Liver (tissue), 8 donors: ENCODE measurements at regions not wholly inside any gene's neighbourhood (a gene's known extent, or its start where the extent isn't known, plus 50 kb on each side); places are given as distances from the start of the nearest gene placed in this dataset.

ENCODE experiments used
- DNase-seq: peaks from one replicate; pipeline ENCODE4 v3.0.0-alpha.2; 2017; ENCODE audit warnings: low spot score
- H3K27ac ChIP-seq, 2 donors: one replicate each; pipeline ENCODE4 v1.7.0; 2013; ENCODE audit warnings: inconsistent platforms in 2 of 2, low read length in 2 of 2, control low read depth in 1 of 2, low read depth in 1 of 2, mild to moderate bottlenecking in 1 of 2
- H3K27me3 ChIP-seq, 4 donors: one replicate each; pipeline versions ENCODE4 v1.6.1 to v1.7.0; 2013; ENCODE audit warnings: low read length in 3 of 4, inconsistent platforms in 1 of 4, mild to moderate bottlenecking in 1 of 4, moderate library complexity in 1 of 4; ENCODE audit not compliant: control insufficient read depth in 4 of 4, insufficient read depth in 4 of 4
- H3K36me3 ChIP-seq, 4 donors: one replicate each; pipeline versions ENCODE4 v1.6.1 to v1.7.0; 2013; ENCODE audit warnings: low read length in 3 of 4, mild to moderate bottlenecking in 3 of 4, low read depth in 1 of 4, moderate library complexity in 1 of 4; ENCODE audit not compliant: control insufficient read depth in 4 of 4, insufficient read depth in 3 of 4
- H3K4me1 ChIP-seq, 4 donors: one replicate each; pipeline versions ENCODE4 v1.6.1 to v1.7.0; 2013; ENCODE audit warnings: low read length in 3 of 4, mild to moderate bottlenecking in 3 of 4, moderate library complexity in 1 of 4; ENCODE audit not compliant: control insufficient read depth in 4 of 4, insufficient read depth in 4 of 4
- H3K4me3 ChIP-seq, 3 donors: one replicate each; pipeline versions ENCODE4 v1.6.1 to v1.7.0; 2013; ENCODE audit warnings: low read length in 3 of 3, control low read depth in 1 of 3, low read depth in 1 of 3, mild to moderate bottlenecking in 1 of 3
- H3K9ac ChIP-seq, 2 donors: one replicate each; pipeline ENCODE4 v1.7.0; 2013; ENCODE audit warnings: low read length in 2 of 2, mild to moderate bottlenecking in 2 of 2, moderate library complexity in 2 of 2, control low read depth in 1 of 2, low read depth in 1 of 2
- H3K9me3 ChIP-seq, 4 donors: one replicate each; pipeline versions ENCODE4 v1.6.1 to v1.7.0; 2013; ENCODE audit warnings: low read length in 3 of 4; ENCODE audit not compliant: control insufficient read depth in 4 of 4
- ATF3 ChIP-seq: IDR thresholded peaks from 2 replicates; pipeline ENCODE4 v1.6.1; 2016; ENCODE audit warnings: antibody characterized with exemption
- CTCF ChIP-seq: fragments of 150-350 bp; IDR thresholded peaks from 2 replicates; pipeline ENCODE4 v1.5.1; 2017; ENCODE audit warnings: improper control_type of control experiment, low read depth, low read length; ENCODE audit not compliant: missing input control
- EGR1 ChIP-seq, 2 donors: IDR thresholded peaks; 2 replicates each; pipeline ENCODE4 v1.6.1; 2016 to 2018; ENCODE audit warnings: antibody characterized with exemption in 2 of 2, low read depth in 2 of 2
- FOXA1 ChIP-seq: IDR thresholded peaks from 2 replicates; pipeline ENCODE4 v1.6.1; 2016; ENCODE audit warnings: antibody characterized with exemption
- FOXA2 ChIP-seq: IDR thresholded peaks from 2 replicates; pipeline ENCODE4 v1.6.1; 2016; ENCODE audit warnings: antibody characterized with exemption
- GABPA ChIP-seq, 2 donors: IDR thresholded peaks in 1 of 2; conservative IDR thresholded peaks in 1 of 2; 2 replicates each; pipeline ENCODE4 v1.6.1; 2016; ENCODE audit warnings: antibody characterized with exemption in 2 of 2, mild to moderate bottlenecking in 1 of 2, moderate library complexity in 1 of 2
- HNF4A ChIP-seq, 2 donors: conservative IDR thresholded peaks; 2 replicates each; pipeline ENCODE4 v1.6.1; 2016; ENCODE audit warnings: antibody characterized with exemption in 2 of 2, mild to moderate bottlenecking in 2 of 2
- HNF4G ChIP-seq: IDR thresholded peaks from 2 replicates; pipeline ENCODE4 v1.6.1; 2016; ENCODE audit warnings: antibody characterized with exemption
- JUND ChIP-seq, 2 donors: IDR thresholded peaks; 2 replicates each; pipeline ENCODE4 v1.6.1; 2016; ENCODE audit warnings: antibody characterized with exemption in 2 of 2
- MAX ChIP-seq: IDR thresholded peaks from 2 replicates; pipeline ENCODE4 v1.6.1; 2016; ENCODE audit warnings: antibody characterized with exemption
- RAD21 ChIP-seq, 2 donors: IDR thresholded peaks; 2 replicates each; pipeline ENCODE4 v1.6.1; 2016; ENCODE audit warnings: antibody characterized with exemption in 2 of 2, mild to moderate bottlenecking in 2 of 2
- REST ChIP-seq: IDR thresholded peaks from 2 replicates; pipeline ENCODE4 v1.6.1; 2016; ENCODE audit warnings: antibody characterized with exemption, mild to moderate bottlenecking
- RXRA ChIP-seq, 2 donors: IDR thresholded peaks; 2 replicates each; pipeline ENCODE4 v1.6.1; 2017 to 2018; ENCODE audit warnings: antibody characterized with exemption in 2 of 2, mild to moderate bottlenecking in 1 of 2
- SP1 ChIP-seq: IDR thresholded peaks from 2 replicates; pipeline ENCODE4 v1.6.1; 2018; ENCODE audit warnings: antibody characterized with exemption, mild to moderate bottlenecking
- TAF1 ChIP-seq: conservative IDR thresholded peaks from 2 replicates; pipeline ENCODE4 v1.6.1; 2016; ENCODE audit warnings: antibody characterized with exemption, mild to moderate bottlenecking
- YY1 ChIP-seq: IDR thresholded peaks from 2 replicates; pipeline ENCODE4 v1.6.1; 2016; ENCODE audit warnings: antibody characterized with exemption, mild to moderate bottlenecking
- ZBTB33 ChIP-seq: IDR thresholded peaks from 2 replicates; pipeline ENCODE4 v1.6.1; 2016; ENCODE audit warnings: antibody characterized with exemption
- WGBS: extraction: QIAGEN DNeasy Blood & Tissue Kit; methylation state at CpG from one replicate; pipeline ENCODE4 v1.1.7; 2013; 5-methylcytosine and 5-hydroxymethylcytosine counted together
- donor health status: healthy.
- donor health status: healthy.
- donor health status: healthy.
- donor health status: healthy.
- donor health status: healthy.

GRCh38 chr1:195501118-195501517 lies 1107.1 kb downstream of the KCNT2 start:
- H3K4me3 ChIP-seq, result no peak overlapping the region
- no peak for DNase-seq
- WGBS, result 69% methylated on average over 2 of the region's 2 CpGs
- TF ChIP-seq EGR1 (IDR thresholded peaks at IDR 0.05; ENCODE audit: low read depth in 2 of 2) (no peak), HNF4G (no peak), RAD21 (IDR thresholded peaks at IDR 0.05) (no peak), TAF1 (no peak), MAX (no peak), YY1 (no peak), ATF3 (no peak), RXRA (IDR thresholded peaks at IDR 0.05) (no peak), SP1 (no peak), JUND (IDR thresholded peaks at IDR 0.05) (no peak), CTCF (no peak), HNF4A (conservative IDR thresholded peaks at IDR 0.05) (no peak), FOXA2 (no peak)
- H3K27ac ChIP-seq, result no peak overlapping the region
- H3K27me3 ChIP-seq, result no peaks in the 10 kb centered on the region
- H3K9ac ChIP-seq, result no peak overlapping the region
- no peaks in the 10 kb centered on the region for H3K36me3 ChIP-seq
- H3K4me1 ChIP-seq, result no peaks in the 10 kb centered on the region
- H3K9me3 ChIP-seq, result no peaks in the 10 kb centered on the region

- Histone ChIP-seq H3K4me1 (no peaks in the 10 kb centered on the region), H3K4me3 (no peak overlapping the region), H3K9ac (no peak overlapping the region), H3K36me3 (no peaks in the 10 kb centered on the region), H3K27me3 (no peaks in the 10 kb centered on the region), H3K27ac (no peak overlapping the region), H3K9me3 (no peaks in the 10 kb centered on the region)
- 54% methylated on average over 5 of the region's 5 CpGs for WGBS
- no peak for TF ChIP-seq MAX
- no peak for TF ChIP-seq FOXA2
- DNase-seq, result no peak
Observed at GRCh38 chr1:195495720-195496635, 1112.3 kb downstream of the KCNT2 start.

GRCh38 chr1:195482137-195482536 lies 1126.1 kb downstream of the KCNT2 start:
- 81% methylated on average over 6 of the region's 6 CpGs for WGBS
- Histone ChIP-seq H3K9ac (no peak overlapping the region), H3K4me3 (no peak overlapping the region), H3K27me3 (no peaks in the 10 kb centered on the region), H3K36me3 (no peaks in the 10 kb centered on the region), H3K27ac (no peak overlapping the region), H3K4me1 (no peaks in the 10 kb centered on the region), H3K9me3 (no peaks in the 10 kb centered on the region)
- DNase-seq, result no peak
- TF ChIP-seq REST (no peak), FOXA2 (no peak), CTCF (no peak), SP1 (no peak), HNF4A (conservative IDR thresholded peaks at IDR 0.05) (no peak), GABPA (IDR thresholded peaks at IDR 0.05 in 1 of 2, conservative IDR thresholded peaks at IDR 0.05 in 1 of 2) (no peak), ZBTB33 (no peak), FOXA1 (no peak)
